Thyroid gland (tissue), 4 donors: ENCODE measurements at regions not wholly inside any gene's neighbourhood (a gene's known extent, or its start where the extent isn't known, plus 50 kb on each side); places are given as distances from the start of the nearest gene placed in this dataset.

Source experiments
- CTCF ChIP-seq, 6 experiments: fragments of 200-600 bp in 3 of 6; fragments of 450-650 bp in 3 of 6; sonication (generic) in 3 of 6; IDR thresholded peaks; one replicate each; pipeline ENCODE4 v1.5.1; 2016 to 2019; ENCODE audit warnings: antibody characterized with exemption in 6 of 6, mild to moderate bottlenecking in 2 of 6, inconsistent platforms in 1 of 6, moderate library complexity in 1 of 6
- POLR2A ChIP-seq, 2 donors: fragments of 450-650 bp; IDR thresholded peaks; one replicate each; pipeline ENCODE4 v1.6.1; 2017; ENCODE audit warnings: antibody characterized with exemption in 2 of 2, mild to moderate bottlenecking in 2 of 2, moderate library complexity in 1 of 2

- no peak for TF ChIP-seq POLR2A (IDR thresholded peaks at IDR 0.05)
- TF ChIP-seq CTCF (IDR thresholded peaks at IDR 0.05), result no peak
Observed at GRCh38 chr12:25801734-25802133, 156.7 kb upstream of the RASSF8 start.
